Posterior vena cava (tissue), 2 donors: ENCODE measurements at regions not wholly inside any gene's neighbourhood (a gene's known extent, or its start where the extent isn't known, plus 50 kb on each side); places are given as distances from the start of the nearest gene placed in this dataset.

Experiments used
- DNase-seq: peaks from one replicate; pipeline ENCODE4 v3.0.0-alpha.2; 2020; ENCODE audit warnings: low spot score
- intact Hi-C, 2 donors: fragments of 100-400 bp; cut with DNase I; formaldehyde crosslinking; loops; one replicate each; pipeline versions ENCODE4 v1.14.1 to v1.14.2; 2022 to 2023
- donor health status: DM: yes; HTN: yes; CAD: no.
- donor health status: DM: yes; HTN: yes; CAD: no.

GRCh38 chr2:220270481-220271070, 643.1 kb downstream of the SLC4A3 start:
- DNase-seq: no peak
- intact Hi-C loops: no loop called here

- no peak for DNase-seq
- intact Hi-C loops: no loop called here
Measured at GRCh38 chr2:220272656-220273055, 645.2 kb downstream of the SLC4A3 start.

GRCh38 chr2:220273082-220273481, 645.7 kb downstream of the SLC4A3 start:
- no peak for DNase-seq
- intact Hi-C loops: no loop called here

- intact Hi-C loops: loop anchor here in 1 of 2 donors (5.0 kb wide), 1 partner anchor 1622 kb away; no protein-coding TSS in a partner anchor
Measured at GRCh38 chr2:220275454-220275853, 648.0 kb downstream of the SLC4A3 start.

GRCh38 chr2:220276741-220277444, 649.5 kb downstream of the SLC4A3 start:
- intact Hi-C loops: loop anchor here in 1 of 2 donors (5.0 kb wide), 1 partner anchor 1620 kb away; no protein-coding TSS in a partner anchor
- no peak for DNase-seq

More at GRCh38 chr2:220275454-220275853, 648.0 kb downstream of the SLC4A3 start:
- no peak for DNase-seq

- DNase-seq: peak; percentile 87
- intact Hi-C loops: loop anchor here in 1 of 2 donors (5.0 kb wide), 1 partner anchor 1620 kb away; no protein-coding TSS in a partner anchor
Measured at GRCh38 chr2:220277445-220277975, 650.1 kb downstream of the SLC4A3 start.

- intact Hi-C loops: loop anchor here in 1 of 2 donors (2.0 to 5.0 kb wide), 2 partner anchors 69 to 1619 kb away; no protein-coding TSS in a partner anchor
- no peak for DNase-seq
Measured at GRCh38 chr2:220278022-220278421, 650.6 kb downstream of the SLC4A3 start.

- intact Hi-C loops: loop anchor here in 1 of 2 donors (2.0 to 5.0 kb wide), 2 partner anchors 67 to 1618 kb away; no protein-coding TSS in a partner anchor
- no peak for DNase-seq
Measured at GRCh38 chr2:220279372-220279771, 651.9 kb downstream of the SLC4A3 start.

- intact Hi-C loops: loop anchor here in 1 of 2 donors (2.0 to 5.0 kb wide), 2 partner anchors 67 to 1617 kb away; no protein-coding TSS in a partner anchor
- no peak for DNase-seq
Measured at GRCh38 chr2:220279840-220280239, 652.4 kb downstream of the SLC4A3 start.

- intact Hi-C loops: no loop called here
- no peak for DNase-seq
Measured at GRCh38 chr2:220280736-220281135, 653.3 kb downstream of the SLC4A3 start.

GRCh38 chr2:220281771-220282170, 654.3 kb downstream of the SLC4A3 start:
- intact Hi-C loops: no loop called here
- DNase-seq: no peak

GRCh38 chr2:220282236-220282635, 654.8 kb downstream of the SLC4A3 start:
- no peak for DNase-seq
- intact Hi-C loops: no loop called here

GRCh38 chr2:220293966-220294365, 666.5 kb downstream of the SLC4A3 start:
- intact Hi-C loops: no loop called here
- no peak for DNase-seq

- no peak for DNase-seq
- intact Hi-C loops: no loop called here
Measured at GRCh38 chr2:220296174-220296573, 668.7 kb downstream of the SLC4A3 start.

- DNase-seq: no peak
- intact Hi-C loops: no loop called here
Measured at GRCh38 chr2:220297093-220297492, 669.7 kb downstream of the SLC4A3 start.

GRCh38 chr2:220300806-220301205, 673.4 kb downstream of the SLC4A3 start:
- intact Hi-C loops: no loop called here
- no peak for DNase-seq

GRCh38 chr2:220302756-220303155, 675.3 kb downstream of the SLC4A3 start:
- intact Hi-C loops: no loop called here
- DNase-seq: no peak

GRCh38 chr2:220309215-220309614, 681.8 kb downstream of the SLC4A3 start:
- no peak for DNase-seq

GRCh38 chr2:220310451-220310861, 683.0 kb downstream of the SLC4A3 start:
- no peak for DNase-seq

More at GRCh38 chr2:220309215-220309614, 681.8 kb downstream of the SLC4A3 start:
- intact Hi-C loops: no loop called here

GRCh38 chr2:220315098-220315823, 687.8 kb downstream of the SLC4A3 start:
- intact Hi-C loops: no loop called here
- no peak for DNase-seq

More at GRCh38 chr2:220310451-220310861, 683.0 kb downstream of the SLC4A3 start:
- intact Hi-C loops: no loop called here
